ENCODE measurements at regions not wholly inside any gene's neighbourhood (a gene's known extent, or its start where the extent isn't known, plus 50 kb on each side); places are given as distances from the start of the nearest gene placed in this dataset.

DNA sequence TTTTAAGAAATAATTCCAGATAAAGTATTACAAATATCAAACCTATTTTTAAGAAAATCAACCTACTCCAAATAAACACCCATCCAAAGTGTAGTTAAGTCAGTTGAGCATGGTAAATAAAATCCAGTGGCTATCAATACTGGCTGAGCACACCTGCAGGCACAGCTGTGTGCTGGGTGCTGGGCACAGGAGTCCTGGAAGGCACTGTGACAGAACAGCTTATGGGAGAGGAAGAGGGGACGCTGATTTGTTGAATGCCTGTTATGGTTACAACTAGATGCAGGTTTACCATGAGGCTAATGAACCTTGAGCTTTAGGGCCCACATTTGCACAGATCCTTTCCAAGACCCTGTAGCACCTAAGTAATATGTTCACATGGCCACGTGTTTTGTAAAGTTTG is 202.7 kb downstream of the MTX2 start:
- DNase-seq: no peak

DNA sequence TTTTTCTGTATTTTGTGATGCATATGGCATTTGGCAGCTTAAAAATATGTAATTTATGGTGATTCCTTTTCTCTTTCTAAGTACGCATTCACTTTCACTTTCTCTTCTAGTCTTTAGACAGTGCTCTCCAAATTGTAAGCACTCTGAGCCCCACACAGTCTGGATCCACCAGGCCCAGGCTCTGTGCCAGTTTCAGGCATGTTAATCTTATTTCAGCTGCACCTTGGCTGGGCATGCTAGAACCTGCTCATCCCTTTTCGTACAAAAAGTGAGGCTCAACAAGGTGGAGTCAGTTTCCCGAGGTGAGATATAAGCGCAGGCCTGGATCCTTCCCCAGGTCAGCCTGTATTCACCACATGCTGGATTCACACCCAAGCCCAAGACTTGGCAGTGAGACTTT is 203.9 kb downstream of the MTX2 start:
- DNase-seq: no peak

DNA sequence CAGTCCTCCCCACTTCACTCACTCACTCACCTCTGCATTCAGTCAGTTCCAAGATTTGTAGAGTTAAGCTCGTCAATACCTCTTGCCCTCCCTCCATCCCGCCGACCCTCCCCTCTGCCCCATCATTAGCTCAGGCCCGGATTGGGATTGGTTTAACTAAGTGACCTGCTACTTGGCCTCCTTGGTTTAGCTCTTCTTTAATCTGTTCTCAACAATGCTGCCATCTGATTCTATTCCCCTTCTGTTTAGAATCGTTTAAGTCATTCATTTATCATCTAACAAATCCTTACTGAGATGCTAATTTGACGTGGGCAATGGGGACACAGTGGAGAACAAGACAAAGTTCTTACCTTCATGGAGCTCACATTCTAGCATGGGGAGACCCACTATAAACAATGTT is 204.6 kb downstream of the MTX2 start:
- DNase-seq: no peak

DNA sequence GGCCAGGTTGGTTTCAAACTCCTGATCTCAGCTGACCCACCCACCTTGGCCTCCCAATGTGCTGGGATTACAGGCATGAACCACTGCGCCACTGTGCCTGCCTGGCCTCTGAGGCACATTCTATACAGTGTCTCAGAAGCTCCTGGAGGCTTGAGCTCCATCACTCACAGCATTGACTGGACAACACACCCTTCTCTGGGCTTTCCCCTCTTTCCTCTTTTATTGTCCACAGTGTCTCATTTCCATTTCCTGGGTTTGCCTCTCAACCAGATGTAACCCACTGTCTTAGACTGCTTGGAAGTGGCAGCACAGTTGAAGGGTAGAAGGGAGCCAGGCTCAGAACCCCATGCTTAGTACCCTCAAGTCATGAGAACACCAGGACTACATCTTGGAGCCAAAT is 208.1 kb downstream of the MTX2 start:
- DNase-seq: no peak

DNA sequence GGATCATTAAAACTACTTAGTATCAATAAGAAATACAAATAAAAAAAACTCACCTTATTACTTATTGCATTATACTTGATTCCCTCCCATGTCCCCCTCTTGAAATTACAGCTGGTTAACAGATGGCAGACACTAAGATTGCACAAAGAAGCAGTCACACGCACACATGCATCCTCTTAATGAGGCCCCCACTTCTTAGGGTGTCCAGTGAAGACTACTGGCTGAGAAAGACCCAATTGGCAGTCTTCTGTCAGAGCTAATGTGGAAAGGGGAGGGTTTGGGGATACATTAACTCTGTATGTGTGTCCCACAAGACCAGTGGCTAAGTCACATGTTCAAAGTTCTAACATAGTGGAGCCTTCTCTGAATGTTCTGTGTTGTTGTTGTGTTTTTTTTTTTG is 210.7 kb downstream of the MTX2 start:
- no peak for DNase-seq

DNA sequence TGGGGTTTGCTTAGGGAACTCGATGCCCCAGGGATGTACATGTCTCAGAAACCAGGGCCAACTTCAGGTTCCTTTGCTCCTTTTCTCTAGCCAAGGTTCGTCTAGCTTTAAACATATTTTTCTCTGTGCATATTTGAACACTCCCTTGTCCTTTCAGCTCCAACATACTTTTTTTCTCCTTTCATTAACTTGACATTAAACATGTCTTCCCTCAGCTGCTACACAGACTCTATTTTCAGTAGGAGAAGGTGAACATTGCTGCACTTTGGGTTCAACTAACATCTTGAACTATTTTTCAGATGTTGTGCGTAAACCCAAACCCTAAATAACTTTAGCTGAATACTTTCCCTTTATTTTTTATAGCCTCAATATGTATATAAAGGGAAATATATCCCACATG is 212.9 kb downstream of the MTX2 start:
- DNase-seq: no peak

DNA sequence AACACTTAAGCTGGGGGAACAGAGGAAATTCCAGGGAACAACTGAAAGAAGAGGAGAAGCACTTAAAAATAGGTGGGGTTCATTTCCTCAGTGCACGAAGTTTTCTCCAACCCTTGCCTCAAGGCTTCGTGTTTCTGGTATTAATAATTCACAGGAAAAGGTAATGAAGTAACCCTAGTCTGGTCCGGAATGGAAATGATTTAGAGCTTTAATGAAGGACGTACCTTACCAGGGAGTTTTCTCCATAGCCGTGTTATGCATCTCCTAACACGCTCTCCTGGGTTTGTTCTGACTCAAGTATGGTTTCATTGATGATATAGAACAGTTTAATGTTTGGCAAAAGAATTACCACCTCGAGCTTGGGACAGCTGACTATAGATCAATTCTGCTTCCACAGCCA is 214.2 kb downstream of the MTX2 start:
- DNase-seq: no peak

DNA sequence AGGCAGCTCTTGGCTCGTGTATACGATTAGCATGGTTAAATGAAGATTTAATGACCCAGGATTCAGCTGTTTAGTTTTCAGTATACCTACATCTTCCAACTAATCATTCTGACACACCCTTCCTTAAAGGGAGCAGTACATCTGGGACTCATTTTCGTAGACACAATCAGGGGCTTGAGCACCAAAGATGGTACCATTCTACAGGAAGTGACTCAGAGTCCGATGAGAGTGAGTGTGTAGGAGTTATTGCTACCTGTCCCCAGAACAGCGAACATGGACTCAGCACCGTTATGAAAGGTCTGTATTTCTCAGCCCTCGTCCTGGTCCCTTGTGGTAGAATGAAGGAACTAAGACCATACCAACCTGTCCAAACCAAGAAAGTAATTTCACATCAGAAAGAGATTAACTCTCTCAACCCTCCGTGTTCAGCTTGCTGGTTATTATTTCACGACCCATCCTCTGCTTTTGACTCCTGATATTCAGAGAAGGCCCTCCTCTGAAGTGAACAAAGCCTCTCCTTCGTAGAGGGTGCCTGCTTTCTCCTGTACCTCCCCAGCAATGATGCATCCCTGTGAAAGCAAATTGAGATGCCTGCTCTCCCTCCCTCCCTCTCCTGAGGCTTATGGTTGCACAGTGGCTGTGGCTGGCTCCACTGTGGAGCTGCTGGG is 214.8 kb downstream of the MTX2 start:
- DNase-seq: no peak

DNA sequence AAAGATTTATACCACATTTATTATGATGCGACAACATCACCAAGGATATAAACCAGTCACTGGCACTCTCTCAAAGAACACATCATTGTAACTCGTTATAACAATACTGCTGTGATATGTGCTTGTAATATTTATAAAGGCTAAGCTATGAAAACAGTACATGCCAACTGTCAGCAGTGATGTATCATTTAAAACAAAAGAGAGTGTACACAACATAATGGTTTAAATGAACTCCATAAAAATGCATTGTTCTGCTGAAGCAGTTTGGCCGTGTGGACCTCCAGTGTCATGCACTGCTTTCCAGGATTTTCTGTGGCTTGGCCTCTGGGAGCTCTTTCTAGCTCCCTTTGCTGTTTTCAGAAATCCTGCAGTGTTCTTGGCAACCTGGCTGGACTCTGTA is 215.6 kb downstream of the MTX2 start:
- no peak for DNase-seq

DNA sequence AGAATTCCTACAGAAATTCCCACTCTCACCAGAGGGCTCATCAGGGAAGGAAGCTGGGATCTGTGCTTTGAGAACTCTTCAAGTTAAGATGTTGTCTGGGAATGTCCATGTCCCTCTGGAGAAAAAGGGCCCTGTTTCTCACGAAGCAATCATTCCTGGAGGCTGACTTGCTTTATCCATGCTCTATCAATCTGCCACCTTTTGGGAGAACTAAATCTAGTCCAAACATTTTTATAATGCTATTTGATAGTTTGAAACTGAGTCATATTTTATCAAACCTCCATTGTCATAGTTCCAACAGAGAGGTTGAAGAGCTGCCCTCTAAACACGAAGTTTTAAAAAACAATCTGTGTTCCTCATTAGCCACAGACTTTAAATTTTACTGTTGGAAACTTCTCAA is 219.2 kb downstream of the MTX2 start:
- no peak for DNase-seq

DNA sequence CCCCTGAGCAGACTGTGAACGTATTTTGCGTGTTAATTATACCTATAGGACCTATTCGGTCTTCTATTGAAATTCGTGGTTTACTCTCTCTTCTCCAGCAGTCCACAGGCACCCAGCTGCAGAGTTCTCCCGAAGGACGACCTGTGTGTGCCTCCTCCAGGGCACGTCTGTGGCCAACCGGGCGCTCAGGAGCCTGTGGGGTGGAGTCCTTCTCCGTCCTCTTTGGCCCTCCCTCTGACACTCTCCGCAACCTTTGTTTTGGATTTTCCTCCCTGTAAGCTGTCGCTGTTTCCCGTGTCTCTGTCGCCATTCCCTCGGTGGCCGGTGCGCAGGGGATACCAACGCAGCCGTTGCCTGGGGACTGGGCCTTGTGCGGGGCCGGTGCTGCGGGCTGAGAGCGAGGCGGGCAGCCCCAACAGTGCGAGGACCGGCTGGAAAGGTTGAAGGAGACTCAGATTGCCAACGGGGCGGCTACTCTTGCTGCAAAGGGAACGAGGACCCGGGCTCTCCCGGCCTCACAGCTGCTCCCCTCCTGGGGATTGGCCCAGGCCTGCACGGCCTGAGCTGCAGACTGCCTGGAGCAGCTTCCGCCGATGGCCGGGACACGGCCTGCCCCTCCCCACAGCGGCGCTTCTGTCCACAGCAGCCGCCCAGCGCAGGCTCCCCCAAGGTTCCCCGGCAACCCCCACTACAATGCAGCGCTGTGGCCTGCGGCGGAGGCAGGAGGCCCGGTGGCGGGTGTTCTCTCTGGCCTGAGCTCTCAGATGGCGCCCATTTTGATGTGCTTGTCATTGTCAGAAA is 221.0 kb downstream of the MTX2 start:
- DNase-seq: no peak

DNA sequence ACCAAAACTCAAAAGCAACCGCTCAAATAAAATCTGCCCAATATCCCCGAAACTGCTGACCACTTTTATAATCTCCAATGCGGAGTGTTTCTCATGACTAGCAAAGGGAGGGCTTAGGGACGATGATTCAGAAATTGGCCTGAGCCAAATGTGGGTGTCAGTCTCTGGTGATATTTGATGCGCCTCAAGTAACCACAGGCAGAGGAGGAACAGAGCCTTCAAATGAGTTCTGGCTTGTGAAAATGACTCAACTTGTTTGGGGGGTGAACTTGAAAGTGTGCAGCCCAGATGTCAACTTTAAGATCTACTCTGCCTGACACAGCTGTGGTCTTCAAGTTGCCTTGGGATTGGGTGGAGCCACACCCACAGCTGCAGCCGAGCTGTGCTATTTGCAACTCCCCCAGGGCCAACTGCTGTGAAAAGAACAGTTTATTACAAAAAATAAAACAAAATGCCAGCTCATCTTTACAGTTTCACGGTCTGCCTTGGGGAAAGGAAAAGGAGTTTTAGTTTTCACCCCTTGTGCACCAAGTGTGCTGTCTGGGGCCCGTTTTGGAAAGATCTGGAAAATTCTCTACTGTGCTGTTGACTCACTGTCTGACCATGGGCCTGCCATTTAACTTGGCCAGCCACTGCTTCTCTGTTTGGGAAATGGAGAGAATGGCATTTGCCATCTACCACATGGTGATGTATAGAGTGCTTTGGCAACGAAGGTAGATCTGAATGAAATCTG is 222.1 kb downstream of the MTX2 start:
- DNase-seq: peak; percentile 19 to 21

DNA sequence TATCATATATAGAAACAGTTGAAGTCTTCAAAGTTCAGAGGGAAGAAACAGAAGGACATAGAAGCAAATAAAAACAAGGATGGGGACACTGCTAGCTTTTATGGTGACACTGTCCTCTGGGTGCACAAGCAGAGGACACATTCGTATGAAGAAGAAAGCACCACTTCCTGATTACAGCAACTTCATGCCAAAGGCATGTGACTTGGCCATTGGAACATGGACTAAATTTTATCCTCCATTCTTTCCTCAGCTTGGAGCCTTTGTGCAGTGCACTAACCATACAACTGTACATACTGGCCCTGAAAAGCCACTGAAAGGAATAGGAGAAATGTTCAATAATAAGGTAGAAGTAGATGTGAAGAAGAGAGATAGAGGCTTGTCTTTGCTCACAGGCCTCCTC is 223.3 kb downstream of the MTX2 start:
- DNase-seq: no peak

DNA sequence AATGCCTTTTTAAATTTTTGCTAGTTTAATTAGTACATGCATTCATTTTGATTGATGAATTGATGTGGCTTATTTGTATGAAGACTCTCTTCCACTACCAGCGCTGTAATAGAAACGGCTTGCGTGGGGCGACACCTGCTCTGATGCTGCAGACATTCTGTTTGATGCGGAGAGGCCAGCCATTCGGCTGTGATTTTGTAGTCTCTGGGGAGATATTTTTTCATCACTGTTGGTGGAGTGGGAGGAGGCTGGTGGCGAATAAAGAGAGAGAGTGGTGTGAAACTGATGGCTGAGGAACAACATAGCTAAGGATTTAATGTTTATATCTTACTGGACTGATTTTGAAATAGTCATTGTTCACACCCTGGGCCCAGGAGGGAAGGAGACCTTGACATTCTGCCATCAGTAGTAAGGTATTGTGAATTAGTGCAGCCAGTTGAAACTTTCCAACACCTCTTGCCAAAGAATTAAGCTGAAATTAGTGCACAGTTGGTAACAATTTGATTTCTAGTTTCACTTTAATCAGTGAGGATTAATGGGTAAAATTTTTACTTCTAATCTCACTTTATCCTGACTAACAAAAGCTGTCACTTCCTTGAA is 224.1 kb downstream of the MTX2 start:
- DNase-seq: peak in 1 of 2 donors; percentile 9

DNA sequence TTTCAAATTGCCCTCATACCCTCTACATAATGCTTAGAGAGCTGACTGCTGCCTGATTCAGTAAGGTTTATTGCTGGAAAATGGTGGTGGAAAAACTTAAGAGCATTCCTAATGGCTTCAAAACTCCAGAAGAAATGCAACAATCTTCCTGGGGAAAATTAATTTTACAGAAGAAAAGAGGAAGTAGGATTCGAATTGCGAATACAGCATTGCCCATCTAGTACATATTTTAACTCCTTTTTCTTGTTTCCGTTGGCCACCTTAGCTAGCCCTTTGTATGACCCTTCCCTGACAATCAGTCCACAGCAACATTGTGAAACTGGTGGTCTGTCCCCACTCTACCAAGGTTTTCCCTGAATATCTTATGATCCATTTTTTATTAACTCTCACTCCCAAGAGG is 224.7 kb downstream of the MTX2 start:
- no peak for DNase-seq

DNA sequence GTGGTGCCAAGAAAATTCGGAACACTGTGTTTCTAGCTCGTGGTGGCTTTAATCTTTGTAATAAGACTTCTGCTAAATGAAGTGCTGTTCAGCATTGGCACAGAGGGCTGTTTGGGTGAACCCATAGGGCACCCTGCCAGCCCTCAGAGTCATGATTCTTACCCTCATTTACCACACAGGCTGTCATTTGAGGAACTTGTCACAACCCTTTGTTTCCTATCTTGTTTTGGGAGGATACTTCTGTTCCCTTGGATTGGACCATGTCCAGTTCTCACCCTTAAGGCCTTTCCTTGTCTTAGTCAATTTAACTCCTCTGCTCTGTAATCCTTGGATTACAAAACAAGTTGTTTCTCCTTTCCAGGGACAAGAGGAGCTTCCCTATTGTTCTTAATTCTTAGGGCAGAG is 225.7 kb downstream of the MTX2 start:
- no peak for DNase-seq

DNA sequence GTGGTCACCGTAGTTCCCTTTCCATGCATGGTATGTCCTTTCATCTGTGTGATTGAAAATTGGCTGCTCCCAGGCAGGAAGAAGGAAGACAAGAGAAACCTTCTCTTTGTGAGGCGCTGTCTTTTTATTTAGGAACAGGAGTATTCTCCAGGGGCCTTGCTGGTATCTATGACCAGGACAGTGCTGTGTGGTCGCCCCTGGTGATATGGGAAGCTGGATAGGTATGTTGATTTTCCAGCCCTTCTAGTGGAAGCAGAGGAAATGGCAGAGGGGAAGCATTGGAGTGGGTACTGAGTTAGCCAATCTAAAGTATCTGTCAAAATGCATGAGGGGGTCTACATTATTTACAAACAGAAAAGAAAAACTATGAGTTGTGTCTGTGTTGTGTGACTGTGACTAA is 226.6 kb downstream of the MTX2 start:
- DNase-seq: no peak

DNA sequence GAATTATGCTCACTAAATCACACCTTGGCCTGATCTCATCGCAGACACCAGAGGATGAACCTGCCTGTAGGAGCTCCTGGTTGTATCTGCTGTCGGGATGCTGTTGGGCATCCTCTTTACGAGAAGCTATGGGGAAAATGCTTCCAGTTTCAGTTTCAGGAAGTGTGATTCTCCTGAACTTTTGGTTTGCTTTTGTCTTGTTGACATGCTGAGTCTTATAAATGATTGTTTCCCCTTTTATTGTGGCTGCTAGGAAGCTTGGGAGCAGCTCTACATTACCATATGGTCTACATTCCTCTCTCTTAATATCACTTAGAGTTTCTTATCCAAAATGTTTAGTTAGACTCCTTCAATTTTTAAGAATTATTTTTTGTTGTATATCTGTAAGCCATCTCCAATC is 227.5 kb downstream of the MTX2 start:
- DNase-seq: no peak

DNA sequence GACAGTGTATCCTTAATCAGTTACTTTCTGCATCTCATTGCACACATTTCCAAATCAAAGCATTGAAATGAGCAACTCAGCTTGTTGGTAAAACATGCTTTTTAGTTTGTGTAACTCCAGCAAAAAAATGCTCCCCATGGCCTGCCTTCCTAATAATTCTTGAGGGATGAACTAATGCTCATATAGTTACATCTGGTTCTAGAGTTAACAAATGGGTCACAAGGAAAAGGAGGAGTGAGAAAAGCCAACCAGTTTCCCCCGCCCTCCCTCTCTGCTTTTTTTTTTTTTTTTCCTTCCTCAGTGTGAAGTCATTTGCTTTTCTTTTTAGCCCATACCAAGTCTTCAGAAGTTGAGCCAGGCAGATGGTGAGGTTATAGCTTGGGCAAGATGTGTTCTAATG is 231.7 kb downstream of the MTX2 start:
- DNase-seq: no peak

DNA sequence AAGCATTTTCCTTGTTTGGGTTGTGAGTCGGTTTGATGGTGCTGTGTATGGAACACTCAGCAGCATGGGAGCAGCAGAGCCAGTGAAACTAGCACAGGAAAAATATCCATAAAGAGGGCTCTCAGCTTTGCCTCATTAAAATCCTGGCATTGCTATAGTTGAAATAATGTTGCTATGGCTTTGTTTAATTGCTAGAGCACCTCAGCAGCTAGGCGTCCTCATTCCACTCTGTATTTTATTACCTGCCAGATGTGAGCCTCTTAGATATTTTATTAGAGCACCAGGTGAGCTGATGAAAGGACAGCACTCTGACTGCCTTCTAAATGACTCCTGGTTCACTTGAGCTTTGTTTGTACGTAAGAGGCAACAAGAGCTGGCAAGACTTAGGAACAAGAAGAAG is 232.4 kb downstream of the MTX2 start:
- DNase-seq: no peak

DNA sequence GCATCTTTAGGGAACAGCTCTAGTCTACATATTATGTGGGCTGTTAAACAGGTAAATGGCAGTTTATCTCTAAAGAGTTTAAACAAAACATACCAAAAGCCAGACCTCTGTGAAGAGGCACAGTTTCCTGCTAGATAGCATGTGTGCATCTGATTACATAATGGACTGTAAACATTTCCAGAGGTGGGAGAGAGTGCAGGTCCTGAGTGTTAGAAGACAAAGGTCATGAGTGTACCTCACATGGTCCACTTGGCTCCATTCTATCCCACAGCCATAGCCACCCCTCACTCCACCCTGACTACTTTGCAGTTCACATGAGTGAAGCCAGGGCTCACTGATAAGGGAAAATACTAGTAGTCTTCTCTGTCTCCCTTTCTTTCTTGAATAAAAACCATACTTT is 233.4 kb downstream of the MTX2 start:
- DNase-seq: no peak

DNA sequence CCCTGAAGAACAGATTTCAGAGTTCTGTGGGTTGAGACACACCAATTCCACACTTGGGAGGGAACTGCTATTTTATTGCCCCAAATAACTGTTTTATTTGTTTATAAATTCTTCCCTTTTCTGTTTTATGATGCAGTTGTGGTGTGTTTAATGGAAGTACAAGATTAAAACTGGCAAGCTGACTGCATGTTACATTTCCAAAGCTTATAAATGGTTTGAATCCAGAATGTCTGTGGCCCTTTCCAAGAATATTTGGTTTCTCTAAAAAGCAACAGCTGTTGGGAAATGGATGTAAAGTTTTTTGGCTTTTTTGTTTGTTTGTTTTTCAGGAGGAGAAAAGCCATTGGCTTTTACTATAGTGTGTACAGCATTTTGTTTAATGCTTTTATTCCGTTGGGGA is 234.5 kb downstream of the MTX2 start:
- DNase-seq: no peak

DNA sequence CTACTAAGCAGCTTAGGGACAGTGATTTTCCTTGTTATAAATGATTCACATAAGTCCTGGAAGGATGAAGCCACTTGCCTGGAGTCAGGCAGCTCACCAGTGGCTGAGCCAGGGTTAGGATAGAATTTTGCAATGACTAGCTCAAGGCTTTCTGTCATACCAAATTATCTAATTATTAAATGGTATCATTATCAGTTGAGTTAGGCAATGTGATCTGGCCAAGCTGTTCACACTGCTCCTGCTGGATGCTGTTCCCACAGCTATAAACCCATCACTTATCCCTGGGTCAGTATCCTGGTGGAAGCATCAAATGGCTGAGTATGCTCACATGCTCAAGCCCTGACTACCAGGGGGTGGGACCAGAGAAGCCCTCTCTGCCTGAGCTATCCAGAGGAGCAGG is 235.2 kb downstream of the MTX2 start:
- no peak for DNase-seq

DNA sequence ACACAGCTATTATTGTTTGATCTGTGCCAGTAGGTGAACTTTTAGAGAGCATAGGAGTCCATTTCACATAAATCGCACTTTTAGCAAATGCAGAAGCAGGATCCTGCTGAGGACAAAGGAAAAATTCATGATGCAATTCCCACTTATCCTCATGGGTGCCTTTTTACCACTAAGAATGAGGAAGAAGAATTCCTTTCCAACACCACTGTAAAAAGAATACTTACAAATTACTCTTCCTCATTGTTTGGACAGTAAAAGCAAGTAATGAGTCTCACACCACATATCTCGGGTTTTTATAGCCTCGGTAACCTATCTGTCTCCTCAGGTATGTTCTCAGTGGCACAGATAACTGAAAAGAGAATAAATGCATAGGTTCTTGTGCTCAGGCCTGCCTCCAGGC is 238.5 kb downstream of the MTX2 start:
- no peak for DNase-seq

Measured in CD4-positive, alpha-beta T cell treated with Interleukin-1 beta for 1 hour (primary cell).